Endodermal cell (in vitro differentiated cells): ENCODE measurements at regions not wholly inside any gene's neighbourhood (a gene's known extent, or its start where the extent isn't known, plus 50 kb on each side); places are given as distances from the start of the nearest gene placed in this dataset.

Experiments used
- DNase-seq: peaks from one replicate; pipeline ENCODE4 v3.0.0-alpha.2; 2017
- H3K27ac ChIP-seq: 2 replicates; pipeline ENCODE4 v1.5.1; 2013; ENCODE audit warnings: mild to moderate bottlenecking, low read depth, low read length, moderate library complexity
- H3K27me3 ChIP-seq: 2 replicates; pipeline ENCODE4 v1.6.1; 2013; ENCODE audit warnings: mild to moderate bottlenecking, low read length, moderate library complexity; ENCODE audit not compliant: insufficient read depth, control insufficient read depth, poor library complexity, severe bottlenecking
- H3K36me3 ChIP-seq: 2 replicates; pipeline ENCODE4 v1.7.0; 2013; ENCODE audit warnings: mild to moderate bottlenecking, low read length, moderate library complexity; ENCODE audit not compliant: control insufficient read depth, insufficient read depth
- H3K4me1 ChIP-seq: one replicate; pipeline ENCODE4 v1.7.0; 2013; ENCODE audit warnings: low read length; ENCODE audit not compliant: control insufficient read depth, insufficient read depth
- H3K4me3 ChIP-seq: 2 replicates; pipeline ENCODE4 v1.5.1; 2013; ENCODE audit warnings: mild to moderate bottlenecking, low read length, moderate library complexity
- H3K9ac ChIP-seq: 2 replicates; pipeline ENCODE4 v1.6.1; 2013; ENCODE audit warnings: mild to moderate bottlenecking, low read length, moderate library complexity; ENCODE audit not compliant: poor library complexity, severe bottlenecking; ENCODE audit errors: extremely low read depth
- H3K9me3 ChIP-seq: 2 replicates; pipeline ENCODE4 v1.6.1; 2013; ENCODE audit warnings: mild to moderate bottlenecking, low read length, moderate library complexity; ENCODE audit not compliant: control insufficient read depth
- H3K27ac Mint-ChIP-seq: 2 replicates; pipeline ENCODE4 v1.8.0; 2020; ENCODE audit warnings: mixed read lengths
- H3K27me3 Mint-ChIP-seq: 2 replicates; pipeline ENCODE4 v1.8.0; 2021; ENCODE audit warnings: mild to moderate bottlenecking, mixed read lengths; ENCODE audit not compliant: insufficient read depth
- H3K36me3 Mint-ChIP-seq: 2 replicates; pipeline ENCODE4 v1.8.0; 2020; ENCODE audit warnings: low read depth, mixed read lengths
- H3K4me1 Mint-ChIP-seq: 2 replicates; pipeline ENCODE4 v1.8.0; 2020; ENCODE audit warnings: mixed read lengths
- H3K4me3 Mint-ChIP-seq: 2 replicates; pipeline ENCODE4 v1.8.0; 2020; ENCODE audit warnings: mild to moderate bottlenecking, moderate library complexity, mixed read lengths
- H3K9me3 Mint-ChIP-seq: 2 replicates; pipeline ENCODE4 v1.8.0; 2020; ENCODE audit warnings: mild to moderate bottlenecking, mixed read lengths
- CTCF ChIP-seq: fragments of 200-600 bp; sonication (generic); conservative IDR thresholded peaks from 2 replicates; pipeline ENCODE4 v1.5.0; 2021; ENCODE audit warnings: antibody characterized with exemption, mild to moderate bottlenecking
- WGBS, 2 experiments: methylation state at CpG; one replicate each; pipeline versions ENCODE4 v1.1.5 to v1.1.7; 2013; ENCODE audit warnings: missing lambda C conversion rate in 2 of 2, mixed read lengths in 1 of 2; ENCODE audit not compliant: insufficient coverage in 1 of 2, insufficient read length in 1 of 2; 5-methylcytosine and 5-hydroxymethylcytosine counted together

GRCh38 chr5:142482207-142482606 lies 157.4 kb upstream of the SPRY4 start:
- DNase-seq = no peak
- H3K27ac Mint-ChIP-seq = no peak overlapping the region
- H3K27ac ChIP-seq = no peak overlapping the region
- no peak overlapping the region for H3K4me3 ChIP-seq
- no peak overlapping the region for H3K9ac ChIP-seq
- peaks cover 32% of the 10 kb centered on the region for H3K9me3 Mint-ChIP-seq
- peaks cover 10% of the 10 kb centered on the region for H3K9me3 ChIP-seq
- peaks cover 20% of the 10 kb centered on the region for H3K36me3 Mint-ChIP-seq
- no peak for TF ChIP-seq CTCF
- H3K27me3 ChIP-seq = no peaks in the 10 kb centered on the region
- no peaks in the 10 kb centered on the region for H3K36me3 ChIP-seq
- 88% methylated on average over 2 of the region's 2 CpGs; no CpG with 5 or more reads in 1 of the 2 experiments for WGBS, 2 experiments
- H3K27me3 Mint-ChIP-seq = no peaks in the 10 kb centered on the region
- H3K4me1 ChIP-seq = no peaks in the 10 kb centered on the region
- no peak overlapping the region for H3K4me3 Mint-ChIP-seq
- no peaks in the 10 kb centered on the region for H3K4me1 Mint-ChIP-seq

- Mint-ChIP-seq H3K4me3 (no peak overlapping the region), H3K9me3 (peaks cover 32% of the 10 kb centered on the region), H3K4me1 (peaks cover 2% of the 10 kb centered on the region), H3K27me3 (no peaks in the 10 kb centered on the region), H3K27ac (no peak overlapping the region), H3K36me3 (peaks cover 20% of the 10 kb centered on the region)
- peaks cover 10% of the 10 kb centered on the region for H3K9me3 ChIP-seq
- H3K36me3 ChIP-seq = no peaks in the 10 kb centered on the region
- WGBS, 2 experiments = 94 to 96% methylated on average over 3 of the region's 3 CpGs
- no peak overlapping the region for H3K4me3 ChIP-seq
- H3K4me1 ChIP-seq = no peaks in the 10 kb centered on the region
- TF ChIP-seq CTCF = no peak
- DNase-seq = no peak
- H3K27ac ChIP-seq = no peak overlapping the region
- no peaks in the 10 kb centered on the region for H3K27me3 ChIP-seq
- no peak overlapping the region for H3K9ac ChIP-seq
Measured at GRCh38 chr5:142481410-142481809, 156.6 kb upstream of the SPRY4 start.

GRCh38 chr5:142479854-142480519 lies 155.2 kb upstream of the SPRY4 start:
- Mint-ChIP-seq H3K27ac (no peak overlapping the region), H3K9me3 (peaks cover 23% of the 10 kb centered on the region), H3K36me3 (peaks cover 20% of the 10 kb centered on the region), H3K4me3 (no peak overlapping the region), H3K4me1 (peaks cover 16% of the 10 kb centered on the region), H3K27me3 (no peaks in the 10 kb centered on the region)
- no peaks in the 10 kb centered on the region for H3K36me3 ChIP-seq
- H3K9me3 ChIP-seq = peaks cover 10% of the 10 kb centered on the region
- H3K27me3 ChIP-seq = no peaks in the 10 kb centered on the region
- DNase-seq = no peak
- H3K4me1 ChIP-seq = peaks cover 4% of the 10 kb centered on the region
- no peak overlapping the region for H3K27ac ChIP-seq
- WGBS, 2 experiments = 82 to 88% methylated on average over 2 to 3 of the region's 3 CpGs
- no peak for TF ChIP-seq CTCF
- no peak overlapping the region for H3K9ac ChIP-seq
- H3K4me3 ChIP-seq = no peak overlapping the region
